GM21381 (cell line): ENCODE measurements at regions not wholly inside any gene's neighbourhood (a gene's known extent, or its start where the extent isn't known, plus 50 kb on each side); places are given as distances from the start of the nearest gene placed in this dataset.

Experiments
- ATAC-seq: cut with Tn5 transposase; IDR thresholded peaks from one replicate; pipeline ENCODE4 v1.9.1; 2021; ENCODE audit warnings: mild to moderate bottlenecking, moderate library complexity; ENCODE audit not compliant: unreplicated experiment

DNA sequence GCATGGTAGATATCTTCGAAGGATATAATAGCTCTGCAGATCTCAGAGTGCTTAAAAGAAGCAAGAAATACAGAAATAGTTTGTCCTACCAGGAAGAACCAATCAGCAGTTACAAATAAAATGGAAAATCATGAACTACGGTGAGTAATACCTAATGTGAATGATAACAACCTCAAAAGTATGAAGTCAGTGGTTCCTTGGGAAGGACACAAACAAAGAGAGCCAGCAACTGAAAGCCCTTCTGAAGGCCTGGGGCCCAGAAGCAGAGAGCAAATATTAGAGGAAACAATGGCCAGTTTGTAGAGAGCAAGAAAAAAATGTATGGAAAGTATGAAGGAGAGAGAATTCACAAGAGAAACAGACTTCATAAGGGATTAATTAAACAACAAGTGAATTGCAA is 226.8 kb upstream of the CHST9 start:
- ATAC-seq, result no peak

DNA sequence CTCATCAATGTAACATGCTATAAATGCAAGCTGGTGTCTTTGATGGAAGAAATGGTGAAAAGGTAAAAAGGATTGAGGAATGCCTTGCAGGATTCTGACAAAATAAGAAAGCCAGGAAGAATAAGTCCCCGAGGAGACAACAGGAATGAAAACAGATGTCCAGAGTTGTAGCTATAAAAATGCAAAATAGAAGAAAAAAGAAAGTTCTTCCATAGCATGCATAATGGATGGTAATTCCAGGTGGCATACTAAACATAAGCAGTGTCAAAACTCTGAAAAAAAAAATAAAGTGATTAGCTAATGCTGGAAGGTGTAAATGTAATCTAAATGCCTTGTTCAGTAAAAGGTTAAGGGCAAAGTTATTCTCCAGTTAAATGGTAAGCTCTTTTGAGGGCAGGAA is 225.9 kb upstream of the CHST9 start:
- ATAC-seq, result no peak

DNA sequence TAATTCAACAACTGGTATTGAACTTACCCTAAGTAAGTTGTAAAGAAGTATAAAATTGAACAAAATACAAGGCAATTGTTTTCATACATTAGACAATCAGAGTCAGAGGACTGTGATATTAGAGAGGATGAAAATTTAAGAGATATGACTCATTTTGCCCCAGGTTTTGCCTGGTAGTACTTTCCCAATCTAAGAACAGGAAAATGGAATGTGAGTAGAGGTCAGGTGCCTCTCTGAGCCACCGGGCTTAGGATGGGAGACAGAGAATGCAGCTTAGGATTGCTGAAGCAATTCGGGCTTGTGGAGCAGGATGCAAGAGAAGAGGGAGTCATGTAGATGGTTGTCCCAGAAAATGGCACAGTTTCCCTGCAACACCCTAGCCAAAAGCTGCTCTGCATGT is 219.7 kb upstream of the CHST9 start:
- no peak for ATAC-seq

DNA sequence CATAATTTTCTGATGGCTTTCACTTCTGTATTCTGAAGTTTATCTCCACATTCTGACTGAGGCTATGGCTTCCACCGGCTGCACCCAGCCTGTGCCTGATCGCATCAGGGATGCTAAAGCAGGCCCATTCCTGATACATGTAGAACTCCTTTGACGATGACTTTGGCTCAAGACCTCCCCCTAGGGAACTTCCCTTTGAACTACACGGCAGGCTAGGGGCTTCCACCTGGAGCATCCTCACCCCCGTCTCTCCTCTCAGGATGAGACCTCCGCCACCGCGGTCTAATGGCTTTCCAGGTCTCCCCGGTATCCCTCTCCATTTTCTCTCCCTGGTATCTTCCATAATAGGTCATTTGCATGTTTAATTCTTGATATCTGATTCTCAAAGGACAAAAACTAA is 214.9 kb upstream of the CHST9 start:
- no peak for ATAC-seq

DNA sequence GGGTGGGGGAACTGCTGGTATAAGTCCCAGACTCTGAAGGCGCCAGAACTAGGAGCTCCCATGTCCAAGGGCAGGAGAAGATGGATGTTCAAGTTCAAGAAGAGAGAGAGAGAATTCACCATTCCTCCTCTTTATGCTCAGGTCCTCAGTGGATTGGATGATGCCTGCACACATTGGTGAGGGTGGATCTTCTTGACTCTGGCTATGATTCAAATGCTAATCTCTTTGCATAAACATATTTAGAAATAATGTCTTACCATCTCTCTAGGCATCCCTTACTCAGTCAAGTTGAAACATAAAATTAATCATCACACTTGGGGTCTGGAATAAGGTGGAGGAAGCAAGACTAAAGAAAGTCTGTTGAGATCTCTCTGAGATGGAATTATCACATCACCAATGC is 210.6 kb upstream of the CHST9 start:
- no peak for ATAC-seq

DNA sequence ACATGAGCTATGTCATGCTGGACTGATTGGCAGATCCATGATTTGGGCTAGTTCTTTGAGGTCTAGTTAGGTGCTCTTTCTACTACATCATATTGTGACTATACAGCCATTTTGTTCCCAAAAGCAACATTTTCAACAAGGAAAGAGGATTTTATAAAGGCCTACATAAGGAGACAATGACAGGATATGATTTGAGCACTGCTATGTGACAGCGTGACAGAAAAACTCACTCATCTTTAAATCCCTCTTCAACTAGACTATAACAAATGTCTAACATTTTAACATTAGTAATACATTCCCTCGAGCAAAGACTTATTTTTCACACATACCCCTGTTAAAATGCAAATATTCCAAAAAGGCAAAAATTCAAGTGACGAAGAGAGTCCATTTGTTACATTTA is 209.6 kb upstream of the CHST9 start:
- ATAC-seq, result no peak

DNA sequence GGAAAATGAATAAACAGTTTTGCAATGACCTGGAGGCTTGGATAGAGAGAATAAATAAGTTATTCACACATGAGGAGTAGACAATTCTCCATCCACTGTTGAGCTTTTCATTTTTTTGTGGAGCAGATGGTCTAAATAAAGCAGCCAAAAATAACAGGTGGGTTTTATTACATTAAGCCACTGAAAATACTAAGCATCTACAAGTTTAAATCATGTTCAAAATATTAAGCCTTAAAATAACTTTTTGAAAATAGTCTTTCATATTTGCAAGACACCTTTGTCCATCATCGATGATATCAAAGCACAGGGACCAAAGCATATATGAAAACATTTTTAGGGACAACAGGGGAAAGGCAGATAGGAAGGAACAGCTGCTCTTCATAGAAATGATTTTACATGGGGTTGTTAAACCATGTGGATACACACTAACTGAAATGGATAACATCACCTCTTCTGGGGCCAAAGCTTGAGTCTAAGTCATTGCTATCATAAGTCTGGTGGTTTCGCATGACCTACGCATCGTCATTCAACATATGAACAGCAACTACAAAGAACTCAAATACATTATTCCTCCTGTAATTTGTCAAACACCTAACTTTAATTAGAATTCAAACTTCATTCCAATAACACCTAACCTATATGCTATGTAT is 197.6 kb upstream of the CHST9 start:
- ATAC-seq, result no peak

DNA sequence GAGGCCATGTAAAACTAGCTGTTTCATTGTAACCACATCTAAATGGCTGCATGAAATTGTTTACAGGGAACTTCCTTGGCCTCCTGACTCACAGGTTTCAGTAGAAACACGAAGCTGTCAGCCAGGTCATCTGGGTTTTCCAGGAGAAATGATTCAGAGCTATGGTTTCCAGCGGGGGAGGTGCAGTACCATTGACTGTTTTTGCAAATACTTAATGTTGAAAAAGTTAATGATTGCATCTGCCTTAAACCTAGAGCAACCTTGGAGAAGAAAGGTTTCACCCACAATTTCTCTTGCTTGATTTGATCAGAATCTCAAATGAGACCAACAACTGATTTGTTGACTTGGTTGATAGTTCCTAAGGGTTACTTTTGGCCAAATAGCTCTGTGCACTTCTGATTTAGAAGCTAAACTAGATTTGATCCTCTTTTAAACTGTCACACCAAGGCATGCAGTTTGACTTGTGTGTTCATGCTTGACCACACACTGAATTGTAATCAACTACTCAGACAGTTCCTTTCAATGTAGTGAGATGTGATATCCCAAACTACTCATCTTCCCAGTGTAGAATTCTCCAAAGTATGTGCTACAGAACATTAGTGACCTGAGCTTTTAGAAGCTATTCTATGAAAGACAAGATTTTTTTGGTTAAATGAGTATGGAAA is 193.5 kb upstream of the CHST9 start:
- no peak for ATAC-seq

DNA sequence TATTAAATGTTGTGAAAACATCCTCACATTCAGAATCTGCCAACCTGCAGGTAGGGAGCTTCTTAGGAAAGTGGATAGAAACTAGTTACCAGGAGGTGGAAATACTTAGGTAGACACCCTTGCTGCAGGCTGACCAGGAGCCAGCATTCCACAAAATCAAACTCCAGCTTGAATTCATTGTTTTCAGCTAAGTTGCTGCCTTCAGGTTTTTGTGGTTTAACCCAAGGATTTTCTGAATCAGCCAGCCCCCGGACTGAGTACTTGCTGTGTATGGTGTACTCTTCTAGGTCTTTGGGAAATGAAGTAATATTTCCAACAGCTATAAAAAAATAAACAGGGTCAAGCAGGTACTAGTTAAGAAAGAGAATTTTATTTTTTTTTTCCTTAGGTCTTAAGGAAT is 192.1 kb upstream of the CHST9 start:
- no peak for ATAC-seq

DNA sequence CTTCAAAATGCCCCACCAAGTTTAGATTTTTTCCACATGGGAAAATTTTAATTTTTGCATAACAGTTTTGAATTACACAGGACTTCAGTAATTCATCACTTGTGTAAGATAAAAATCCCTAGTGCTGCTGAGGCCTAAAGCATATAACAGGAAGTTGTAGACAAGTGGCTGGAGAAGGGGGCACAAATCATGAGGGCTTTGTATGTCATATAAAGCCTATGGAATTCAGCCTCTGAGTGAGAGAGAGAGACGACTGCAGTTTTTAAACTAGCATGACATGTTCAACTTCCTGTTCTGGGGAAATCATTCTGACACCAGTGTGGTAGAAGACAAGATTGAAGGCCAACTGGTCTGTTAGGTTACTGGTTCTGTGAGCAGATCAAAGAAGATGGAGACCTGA is 187.3 kb upstream of the CHST9 start:
- no peak for ATAC-seq

DNA sequence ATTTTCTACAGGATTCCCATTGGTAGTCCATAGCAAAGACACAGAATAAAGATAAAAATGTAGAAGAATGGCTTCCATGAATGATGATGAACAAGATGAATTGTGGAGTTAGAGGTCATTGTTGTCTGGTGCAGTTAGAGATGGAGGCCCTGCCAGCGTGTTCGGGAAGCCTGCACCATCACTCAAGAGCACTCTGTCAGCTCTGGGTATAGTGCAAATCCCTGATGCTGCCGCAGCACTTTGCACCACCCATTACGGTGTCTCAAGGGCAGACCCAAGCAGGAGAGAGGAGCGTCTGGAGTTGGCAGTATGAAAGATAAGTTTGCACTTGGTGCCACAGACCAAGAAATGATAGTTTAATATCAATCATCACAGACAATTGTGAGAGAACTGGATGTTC is 181.6 kb upstream of the CHST9 start:
- ATAC-seq, result no peak

DNA sequence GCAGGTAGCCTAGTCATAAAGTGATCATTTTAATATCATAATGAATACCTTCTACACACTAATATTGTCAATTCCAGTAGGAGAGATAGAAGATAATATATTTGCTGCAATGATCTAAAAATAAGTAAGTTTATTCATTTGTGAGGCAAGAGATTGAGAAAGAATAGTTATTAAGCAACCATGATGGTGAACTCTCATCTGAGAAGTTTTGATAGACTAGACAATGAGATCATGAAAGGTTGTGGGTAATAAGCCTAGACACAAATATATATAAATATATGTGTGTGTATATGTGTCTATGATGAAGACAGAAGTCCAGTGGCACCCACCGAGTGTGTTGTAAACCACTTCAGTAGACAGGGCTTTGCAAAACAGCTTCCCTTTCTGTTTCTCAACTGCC is 181.0 kb upstream of the CHST9 start:
- no peak for ATAC-seq

DNA sequence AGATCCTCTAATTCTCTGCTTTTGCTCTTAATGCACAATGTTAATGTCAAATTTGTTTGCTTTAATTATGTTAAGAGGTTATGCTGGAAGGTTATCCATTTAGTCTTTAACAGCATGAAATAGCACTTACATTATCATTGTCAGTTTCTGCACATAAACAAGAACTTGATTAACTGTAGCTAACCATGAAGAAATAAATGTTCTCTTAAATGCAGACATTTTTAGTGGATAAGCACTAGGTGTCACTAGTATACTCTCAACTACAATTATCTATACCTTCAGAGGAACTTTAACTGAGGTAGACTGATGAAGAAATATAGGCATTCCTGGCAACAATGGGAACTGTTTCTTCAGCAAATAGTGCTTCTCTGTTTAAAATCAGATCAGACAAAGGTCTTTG is 178.8 kb upstream of the CHST9 start:
- no peak for ATAC-seq

DNA sequence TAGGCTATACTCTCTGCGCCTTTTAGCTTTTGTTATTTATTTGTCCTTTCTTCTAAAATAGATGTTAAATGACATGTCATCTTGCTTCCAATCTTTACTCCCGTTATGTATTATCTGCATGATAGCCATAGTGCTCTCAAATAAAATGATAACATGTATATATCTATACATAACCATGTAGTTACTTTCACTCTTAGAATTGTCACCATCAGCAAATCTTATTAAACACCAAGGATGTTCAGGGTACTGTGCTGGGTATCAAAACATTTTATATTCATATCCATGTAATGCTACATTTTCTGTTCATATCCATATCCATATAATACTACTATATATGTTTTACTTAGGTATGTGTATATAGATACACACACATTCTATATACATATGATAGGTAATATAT is 176.4 kb upstream of the CHST9 start:
- no peak for ATAC-seq

DNA sequence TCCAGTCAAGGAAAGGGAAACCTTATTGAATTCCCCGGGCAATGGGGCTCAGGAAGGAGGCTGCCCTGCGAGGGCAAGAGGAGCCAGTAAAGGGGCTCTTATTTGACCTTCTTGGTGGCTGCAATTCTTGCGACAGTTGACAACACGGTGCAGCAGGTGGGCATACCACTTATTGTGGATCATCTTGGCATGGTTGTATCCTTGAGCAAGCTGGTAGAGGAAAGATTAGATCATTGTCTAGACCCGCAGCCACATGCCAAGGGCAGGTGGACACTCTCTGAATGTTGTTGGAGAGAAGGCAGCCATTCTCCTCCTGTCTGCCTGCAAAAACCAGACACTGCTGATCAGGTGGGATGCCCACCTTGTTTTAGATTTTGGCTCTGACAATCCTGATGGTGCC is 170.2 kb upstream of the CHST9 start:
- ATAC-seq, result no peak

DNA sequence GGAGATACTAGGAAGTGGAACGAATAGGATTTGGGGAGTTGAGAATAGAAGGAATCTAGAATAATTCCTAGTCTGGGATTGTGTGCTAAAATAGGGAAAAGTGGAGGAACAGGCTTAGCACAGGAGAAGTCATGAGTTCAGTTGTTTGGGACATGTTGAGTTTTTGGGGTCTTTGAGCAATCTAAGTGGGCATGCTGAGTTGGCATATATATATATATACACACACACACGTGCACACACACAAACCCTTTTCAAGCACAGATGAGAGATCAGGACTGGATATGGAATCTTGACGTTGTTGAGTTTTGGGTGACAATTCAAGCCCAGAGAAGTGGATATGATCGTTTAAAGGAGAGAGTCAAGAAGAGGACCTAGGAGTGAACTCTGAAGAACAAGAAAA is 168.2 kb upstream of the CHST9 start:
- no peak for ATAC-seq

DNA sequence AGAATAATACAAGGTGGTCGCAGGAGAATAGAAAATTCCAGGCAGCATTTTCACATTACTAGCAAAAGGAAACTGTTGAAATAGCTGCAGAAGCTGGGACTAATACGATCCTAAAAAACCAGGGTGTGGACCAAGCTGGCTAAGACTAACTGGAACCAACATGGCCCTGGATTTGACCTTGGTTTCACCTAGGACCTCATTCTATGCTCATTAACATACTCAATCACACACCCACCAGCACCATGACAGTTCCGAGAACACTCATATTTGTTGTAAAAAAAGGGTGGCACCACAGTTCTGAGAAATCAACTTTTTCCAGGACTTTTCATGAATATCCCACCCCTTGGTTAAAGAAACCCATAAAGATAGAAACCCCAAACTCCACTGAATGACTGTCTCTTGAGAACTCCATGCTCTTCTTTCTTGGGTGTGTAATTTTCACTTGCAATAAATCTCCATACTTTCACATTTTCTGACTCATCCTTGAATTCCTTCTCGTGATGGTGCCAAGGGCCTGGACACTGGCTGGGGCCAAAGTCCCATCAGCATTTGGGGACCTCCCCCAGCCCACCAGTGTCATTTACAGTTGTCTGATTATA is 164.3 kb upstream of the CHST9 start:
- ATAC-seq, result no peak

DNA sequence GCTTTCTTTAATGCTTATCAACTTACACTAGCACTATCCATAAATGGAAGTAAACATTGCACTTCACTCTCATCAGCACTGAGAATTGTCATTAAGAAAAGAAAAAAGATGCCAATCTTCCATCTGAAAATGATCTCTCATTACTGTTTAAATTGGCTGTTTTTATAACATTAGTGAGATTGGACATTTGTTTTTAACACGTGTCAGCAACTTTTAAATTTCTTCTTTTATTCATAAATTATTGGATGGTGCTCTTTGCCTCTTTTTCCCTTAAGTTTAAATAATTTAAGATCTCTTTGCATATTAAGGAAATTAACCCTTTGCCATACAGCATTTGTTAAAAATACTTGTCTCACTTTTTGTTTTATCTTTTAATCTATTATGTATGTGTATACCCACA is 146.5 kb upstream of the CHST9 start:
- no peak for ATAC-seq

DNA sequence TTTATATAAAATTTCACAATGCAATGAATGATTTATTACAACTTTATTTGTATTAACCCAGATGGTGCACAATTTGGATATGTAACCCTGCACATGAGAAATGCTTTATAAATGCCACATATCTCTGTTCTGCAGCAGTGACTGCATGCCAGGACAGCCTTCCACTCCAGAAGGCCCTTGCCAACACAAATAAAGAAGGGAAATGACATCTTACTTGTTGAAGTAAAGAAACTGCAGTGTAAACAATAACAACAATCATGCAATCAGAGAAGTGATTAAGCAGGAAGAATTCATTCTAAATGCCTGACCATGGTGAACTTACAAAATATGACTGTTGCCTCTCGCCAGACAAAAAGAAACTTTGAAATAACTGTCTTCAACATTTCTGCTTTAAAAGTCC is 129.9 kb upstream of the CHST9 start:
- no peak for ATAC-seq

DNA sequence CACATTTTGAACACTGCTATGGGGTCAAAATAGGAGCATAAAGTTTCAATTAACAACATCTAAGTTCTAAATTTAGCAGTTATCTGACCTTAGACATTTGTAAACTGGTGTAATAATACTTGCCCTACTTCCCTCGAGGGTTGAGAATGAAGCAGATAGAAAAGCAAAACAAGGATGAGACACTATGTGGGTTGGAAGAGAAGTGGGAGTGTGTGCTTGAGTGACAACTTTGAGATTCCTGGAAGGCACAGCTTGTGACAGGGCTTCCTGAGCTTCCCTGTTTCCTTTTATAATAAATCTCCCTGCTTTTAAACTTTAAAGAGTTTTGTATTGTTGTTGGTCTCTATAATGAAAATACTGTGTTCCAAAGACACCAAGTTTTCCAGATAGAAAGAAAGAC is 128.6 kb upstream of the CHST9 start:
- ATAC-seq, result no peak

DNA sequence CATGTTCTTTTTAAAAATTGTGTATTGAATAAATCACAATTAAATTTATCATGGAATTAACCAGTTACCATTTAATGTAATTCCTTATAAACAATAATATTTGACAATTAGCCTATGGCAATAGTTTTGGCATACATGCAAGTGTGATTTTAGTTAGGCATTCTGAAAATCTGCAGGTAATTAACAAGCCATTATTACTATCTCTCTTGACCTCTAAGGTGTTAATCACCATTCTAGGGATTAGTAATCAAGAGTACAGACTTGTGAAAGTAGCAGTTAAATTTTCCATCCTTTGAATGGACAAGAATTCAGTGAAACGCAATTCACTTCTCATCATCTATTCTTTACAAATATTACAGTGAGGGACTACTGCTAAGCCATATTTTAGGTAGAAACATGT is 127.7 kb upstream of the CHST9 start:
- no peak for ATAC-seq

DNA sequence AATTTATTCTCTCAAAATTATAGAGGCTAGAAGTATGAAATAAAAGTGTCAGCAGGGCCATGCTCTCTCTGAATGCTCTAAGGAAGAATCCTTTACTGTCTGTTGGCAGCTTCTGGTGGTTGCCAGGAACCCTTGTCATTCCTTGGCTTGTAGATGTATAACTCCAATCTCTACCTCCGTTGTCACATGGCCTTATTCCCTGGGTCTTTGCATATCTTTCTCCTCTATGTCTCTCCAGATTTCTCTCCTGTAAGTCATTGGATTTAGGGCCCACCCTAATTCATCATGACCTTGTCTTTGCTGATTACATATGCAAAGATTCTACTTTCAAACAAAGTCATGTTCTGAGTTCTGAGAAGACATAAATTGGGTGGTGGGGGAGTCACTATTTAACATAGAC is 127.0 kb upstream of the CHST9 start:
- no peak for ATAC-seq

DNA sequence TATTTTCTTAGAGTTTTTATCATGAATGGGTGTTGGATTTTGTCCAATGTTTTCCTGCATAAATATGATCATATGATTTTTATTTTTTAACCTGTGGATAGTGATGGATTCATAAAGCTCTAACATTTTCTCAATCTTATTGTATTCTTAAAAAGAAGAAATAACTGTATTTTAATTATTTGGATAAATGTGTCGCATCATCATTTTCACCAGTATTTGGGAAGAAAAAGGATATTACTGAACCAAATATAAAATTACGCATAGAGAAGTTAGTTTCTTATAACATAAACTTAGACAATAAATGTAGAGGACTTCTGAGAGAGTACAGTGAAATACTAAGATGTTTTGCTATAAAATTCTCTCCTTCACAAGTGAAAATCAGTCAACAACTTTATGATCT is 126.0 kb upstream of the CHST9 start:
- no peak for ATAC-seq
